Skeletal muscle tissue (tissue), 3 donors: ENCODE measurements at regions not wholly inside any gene's neighbourhood (a gene's known extent, or its start where the extent isn't known, plus 50 kb on each side); places are given as distances from the start of the nearest gene placed in this dataset.

Source experiments
- H3K27ac ChIP-seq: one replicate; pipeline ENCODE4 v1.7.0; 2013; ENCODE audit warnings: mild to moderate bottlenecking, low read depth, low read length, inconsistent platforms
- H3K27me3 ChIP-seq, 3 donors: one replicate each; pipeline ENCODE4 v1.7.0; 2013; ENCODE audit warnings: low read length in 3 of 3; ENCODE audit not compliant: control insufficient read depth in 3 of 3, insufficient read depth in 3 of 3
- H3K36me3 ChIP-seq, 3 donors: one replicate each; pipeline ENCODE4 v1.7.0; 2013; ENCODE audit warnings: low read length in 3 of 3; ENCODE audit not compliant: control insufficient read depth in 3 of 3, insufficient read depth in 3 of 3
- H3K4me1 ChIP-seq, 3 donors: one replicate each; pipeline ENCODE4 v1.7.0; 2013; ENCODE audit warnings: low read length in 3 of 3, mild to moderate bottlenecking in 3 of 3; ENCODE audit not compliant: control insufficient read depth in 3 of 3, insufficient read depth in 3 of 3
- H3K4me3 ChIP-seq, 3 donors: one replicate each; pipeline ENCODE4 v1.7.0; 2013; ENCODE audit warnings: low read length in 3 of 3
- H3K9ac ChIP-seq, 3 donors: one replicate each; pipeline ENCODE4 v1.7.0; 2013; ENCODE audit warnings: low read length in 3 of 3, mild to moderate bottlenecking in 3 of 3, moderate library complexity in 2 of 3, low read depth in 1 of 3
- H3K9me3 ChIP-seq, 3 donors: one replicate each; pipeline ENCODE4 v1.7.0; 2013; ENCODE audit warnings: low read length in 3 of 3; ENCODE audit not compliant: control insufficient read depth in 3 of 3
- donor health status: Osteomylitis.

GRCh38 chr6:138592749-138593123 lies 93.4 kb upstream of the NHSL1 start:
- no peaks in the 10 kb centered on the region for H3K27me3 ChIP-seq
- no peaks in the 10 kb centered on the region for H3K36me3 ChIP-seq
- peak overlapping the region in 1 of 3 donors; percentile 58 for H3K4me3 ChIP-seq

GRCh38 chr6:138593124-138593877 lies 94.0 kb upstream of the NHSL1 start:
- peak overlapping the region; percentile 68 for H3K27ac ChIP-seq
- peak overlapping the region in 2 of 3 donors; percentile 18 to 58 for H3K4me3 ChIP-seq
- peaks cover 0 to 3% (median 2%) of the 10 kb centered on the region in 3 donors for H3K4me1 ChIP-seq
- peak overlapping the region in 1 of 3 donors; percentile 4 for H3K9ac ChIP-seq
- no peaks in the 10 kb centered on the region for H3K36me3 ChIP-seq
- H3K9me3 ChIP-seq, result no peaks in the 10 kb centered on the region
- H3K27me3 ChIP-seq, result no peaks in the 10 kb centered on the region

More at GRCh38 chr6:138592749-138593123, 93.4 kb upstream of the NHSL1 start:
- peak overlapping the region; percentile 68 for H3K27ac ChIP-seq
- H3K9ac ChIP-seq, result no peak overlapping the region
- no peaks in the 10 kb centered on the region for H3K9me3 ChIP-seq
- H3K4me1 ChIP-seq, result peaks cover 0 to 3% (median 2%) of the 10 kb centered on the region in 3 donors

- H3K27ac ChIP-seq, result peak overlapping the region; percentile 68
- H3K9me3 ChIP-seq, result no peaks in the 10 kb centered on the region
- no peaks in the 10 kb centered on the region for H3K27me3 ChIP-seq
- H3K9ac ChIP-seq, result no peak overlapping the region
- no peak overlapping the region for H3K4me3 ChIP-seq
- no peaks in the 10 kb centered on the region for H3K36me3 ChIP-seq
- peaks cover 0 to 3% (median 0%) of the 10 kb centered on the region in 3 donors for H3K4me1 ChIP-seq
Observed at GRCh38 chr6:138593909-138594757, 94.8 kb upstream of the NHSL1 start.

- no peaks in the 10 kb centered on the region for H3K27me3 ChIP-seq
- H3K4me3 ChIP-seq, result no peak overlapping the region
- H3K36me3 ChIP-seq, result no peaks in the 10 kb centered on the region
- H3K4me1 ChIP-seq, result peaks cover 0 to 3% (median 0%) of the 10 kb centered on the region in 3 donors
- no peaks in the 10 kb centered on the region for H3K9me3 ChIP-seq
- H3K27ac ChIP-seq, result no peak overlapping the region
- H3K9ac ChIP-seq, result no peak overlapping the region
Observed at GRCh38 chr6:138594758-138595140, 95.5 kb upstream of the NHSL1 start.

- Histone ChIP-seq H3K4me3 (no peak overlapping the region), H3K27ac (no peak overlapping the region), H3K27me3 (no peaks in the 10 kb centered on the region), H3K9me3 (no peaks in the 10 kb centered on the region), H3K9ac (no peak overlapping the region), H3K4me1 (peaks cover 0 to 3% (median 0%) of the 10 kb centered on the region in 3 donors), H3K36me3 (no peaks in the 10 kb centered on the region)
Observed at GRCh38 chr6:138596126-138596525, 96.8 kb upstream of the NHSL1 start.

- H3K9ac ChIP-seq, result no peak overlapping the region
- H3K27ac ChIP-seq, result no peak overlapping the region
- no peaks in the 10 kb centered on the region for H3K36me3 ChIP-seq
- H3K4me3 ChIP-seq, result no peak overlapping the region
- peaks cover 0 to 3% (median 0%) of the 10 kb centered on the region in 3 donors for H3K4me1 ChIP-seq
- H3K9me3 ChIP-seq, result no peaks in the 10 kb centered on the region
- no peaks in the 10 kb centered on the region for H3K27me3 ChIP-seq
Observed at GRCh38 chr6:138596591-138596990, 97.3 kb upstream of the NHSL1 start.

GRCh38 chr6:138597336-138597735 lies 98.0 kb upstream of the NHSL1 start:
- Histone ChIP-seq H3K9me3 (no peaks in the 10 kb centered on the region), H3K4me3 (no peak overlapping the region), H3K4me1 (peaks cover 0 to 3% (median 0%) of the 10 kb centered on the region in 3 donors), H3K36me3 (no peaks in the 10 kb centered on the region), H3K27me3 (no peaks in the 10 kb centered on the region), H3K27ac (no peak overlapping the region), H3K9ac (no peak overlapping the region)

GRCh38 chr6:138598562-138599173 lies 99.4 kb upstream of the NHSL1 start:
- no peak overlapping the region for H3K4me3 ChIP-seq
- H3K27ac ChIP-seq, result no peak overlapping the region
- H3K36me3 ChIP-seq, result no peaks in the 10 kb centered on the region
- H3K4me1 ChIP-seq, result peaks cover 0 to under 1% (median 0%) of the 10 kb centered on the region in 3 donors
- H3K27me3 ChIP-seq, result no peaks in the 10 kb centered on the region
- H3K9ac ChIP-seq, result no peak overlapping the region
- H3K9me3 ChIP-seq, result no peaks in the 10 kb centered on the region

- H3K4me1 ChIP-seq, result no peaks in the 10 kb centered on the region
- H3K36me3 ChIP-seq, result no peaks in the 10 kb centered on the region
- H3K9ac ChIP-seq, result no peak overlapping the region
- H3K9me3 ChIP-seq, result no peaks in the 10 kb centered on the region
- no peaks in the 10 kb centered on the region for H3K27me3 ChIP-seq
- no peak overlapping the region for H3K4me3 ChIP-seq
- no peak overlapping the region for H3K27ac ChIP-seq
Observed at GRCh38 chr6:138600261-138600660, 101.0 kb upstream of the NHSL1 start.

- no peak overlapping the region for H3K9ac ChIP-seq
- H3K36me3 ChIP-seq, result no peaks in the 10 kb centered on the region
- no peak overlapping the region for H3K4me3 ChIP-seq
- H3K27me3 ChIP-seq, result no peaks in the 10 kb centered on the region
- no peak overlapping the region for H3K27ac ChIP-seq
- no peaks in the 10 kb centered on the region for H3K9me3 ChIP-seq
- H3K4me1 ChIP-seq, result no peaks in the 10 kb centered on the region
Observed at GRCh38 chr6:138600726-138601125, 101.4 kb upstream of the NHSL1 start.
